B cell (primary cell): ENCODE measurements at regions not wholly inside any gene's neighbourhood (a gene's known extent, or its start where the extent isn't known, plus 50 kb on each side); places are given as distances from the start of the nearest gene placed in this dataset.
"Not testable (repeated sequence)": the region's sequence is repeated elsewhere in the genome, so short reads cannot be mapped to it uniquely, and the experiment has no call there.

Experiments used
- ATAC-seq: fragments of 200-7000 bp; cut with Tn5 transposase; one replicate; pipeline ENCODE4 v1.10.0; 2021; ENCODE audit warnings: low read depth, mild to moderate bottlenecking, moderate number of reproducible peaks, moderate library complexity
- CTCF ChIA-PET: fragments of 350-600 bp; sonication (Branson Sonifier 250); formaldehyde crosslinking; loops from one replicate; lab custom pipeline; 2021; ENCODE audit warnings: antibody characterized with exemption, inconsistent platforms; lab: Charles Lee
- POLR2A ChIA-PET: fragments of 350-600 bp; sonication (Branson Sonifier 250); formaldehyde crosslinking; loops from one replicate; lab custom pipeline; 2021; ENCODE audit warnings: antibody characterized with exemption; lab: Charles Lee
- DNase-seq: peaks from one replicate; pipeline ENCODE4 v3.0.0; 2013
- H2AFZ ChIP-seq: 2 replicates; pipeline ENCODE4 v1.6.1; 2012; ENCODE audit warnings: mild to moderate bottlenecking, low read depth, low read length; ENCODE audit not compliant: insufficient read depth, poor library complexity, severe bottlenecking
- H3K27ac ChIP-seq, 2 donors: 1 replicate in 1 of 2; 2 replicates in 1 of 2; pipeline ENCODE4 v1.5.1; 2012 to 2013; ENCODE audit warnings: low read length in 2 of 2, mild to moderate bottlenecking in 2 of 2, moderate library complexity in 1 of 2
- H3K27me3 ChIP-seq, 4 experiments: fragments of 200-600 bp in 1 of 4; sonication (generic) in 1 of 4; replicated peaks in 1 of 4; 1 replicate in 2 of 4; 2 replicates in 2 of 4; pipeline versions ENCODE4 v1.6.1 to v1.7.0; 2013 to 2016; ENCODE audit warnings: low read length in 3 of 4, mild to moderate bottlenecking in 2 of 4, mixed read lengths in 1 of 4, moderate library complexity in 1 of 4; ENCODE audit not compliant: insufficient read depth in 4 of 4, control insufficient read depth in 3 of 4; ENCODE audit errors: control extremely low read depth in 1 of 4
- H3K36me3 ChIP-seq, 2 experiments: replicated peaks in 1 of 2; 1 replicate in 1 of 2; 2 replicates in 1 of 2; pipeline versions ENCODE4 v1.6.1 to v1.7.1; 2013; ENCODE audit warnings: low read length in 1 of 2; ENCODE audit not compliant: insufficient read depth in 2 of 2, control insufficient read depth in 1 of 2; ENCODE audit errors: control extremely low read depth in 1 of 2, extremely low read depth in 1 of 2
- H3K4me1 ChIP-seq, 2 donors: fragments of 200-600 bp in 1 of 2; sonication (generic) in 1 of 2; 1 replicate in 1 of 2; 2 replicates in 1 of 2; pipeline versions ENCODE4 v1.5.1 to v1.6.1; 2013 to 2017; ENCODE audit warnings: low read length in 2 of 2; ENCODE audit not compliant: control insufficient read depth in 2 of 2, insufficient read depth in 2 of 2
- H3K4me2 ChIP-seq: replicated peaks from 2 replicates; pipeline ENCODE3; 2012; ENCODE audit warnings: mild to moderate bottlenecking, low read depth, low read length; ENCODE audit not compliant: poor library complexity, severe bottlenecking
- H3K4me3 ChIP-seq, 5 experiments: fragments of 200-600 bp in 1 of 5; sonication (generic) in 1 of 5; 1 replicate in 3 of 5; 2 replicates in 2 of 5; pipeline versions ENCODE4 v1.5.1 to v1.7.0; 2011 to 2016; ENCODE audit warnings: low read length in 4 of 5, mild to moderate bottlenecking in 4 of 5, low read depth in 2 of 5, control low read depth in 1 of 5, moderate library complexity in 1 of 5; ENCODE audit not compliant: insufficient read depth in 1 of 5; ENCODE audit errors: control extremely low read depth in 1 of 5, extremely low read depth in 1 of 5
- H3K79me2 ChIP-seq: fragments of 200-600 bp; sonication (generic); one replicate; pipeline ENCODE4 v1.6.0; 2016; ENCODE audit warnings: low read length; ENCODE audit not compliant: control insufficient read depth, insufficient read depth
- H3K9ac ChIP-seq: fragments of 200-600 bp; sonication (generic); 2 replicates; pipeline ENCODE4 v1.6.1; 2017; ENCODE audit warnings: mild to moderate bottlenecking, low read length, moderate library complexity
- H3K9me3 ChIP-seq, 3 donors: one replicate each; pipeline versions ENCODE4 v1.6.1 to v1.7.1; 2013; ENCODE audit warnings: low read length in 2 of 3; ENCODE audit not compliant: control insufficient read depth in 2 of 3, insufficient read depth in 1 of 3; ENCODE audit errors: control extremely low read depth in 1 of 3
- H4K20me1 ChIP-seq: 2 replicates; pipeline ENCODE4 v1.6.0; 2012; ENCODE audit warnings: mild to moderate bottlenecking, low read length; ENCODE audit not compliant: insufficient read depth, control insufficient read depth, poor library complexity, severe bottlenecking
- H3K27ac Mint-ChIP-seq: one replicate; pipeline ENCODE4 v1.8.0; 2021; ENCODE audit warnings: mixed read lengths
- H3K27me3 Mint-ChIP-seq: one replicate; pipeline ENCODE4 v1.8.0; 2021; ENCODE audit warnings: mixed read lengths
- H3K4me1 Mint-ChIP-seq: one replicate; pipeline ENCODE4 v1.8.0; 2021; ENCODE audit warnings: mixed read lengths
- H3K4me3 Mint-ChIP-seq: one replicate; pipeline ENCODE4 v1.8.0; 2021; ENCODE audit warnings: mixed read lengths
- H3K9me3 Mint-ChIP-seq: one replicate; pipeline ENCODE4 v1.8.0; 2022; ENCODE audit warnings: mixed read lengths; ENCODE audit not compliant: insufficient read depth
- EZH2 ChIP-seq: IDR thresholded peaks from 2 replicates; pipeline ENCODE4 v1.6.1; 2012; ENCODE audit warnings: borderline replicate concordance, low read depth, mild to moderate bottlenecking, moderate library complexity, low read length; ENCODE audit not compliant: insufficient read depth, poor library complexity, severe bottlenecking
- WGBS: methylation state at CpG from one replicate; pipeline ENCODE4 v1.1.5; 2013; ENCODE audit warnings: missing lambda C conversion rate; ENCODE audit not compliant: insufficient coverage; 5-methylcytosine and 5-hydroxymethylcytosine counted together
- intact Hi-C: fragments of 100-400 bp; cut with micrococcal nuclease; formaldehyde crosslinking; loops from one replicate; pipeline ENCODE4 v1.10.0; 2022
- TF ChIP-seq, protein P1 (sequence below): fragments of 200-600 bp; IDR thresholded peaks from one replicate; pipeline ENCODE4 v1.8.0; 2022; ENCODE audit warnings: antibody characterized with exemption, mild to moderate bottlenecking

GRCh38 chr6:164078532-164079274, 664.2 kb downstream of the QKI start:
- Histone ChIP-seq H3K4me3 (no peak overlapping the region), H3K4me2 (no peak overlapping the region), H3K27ac (no peak overlapping the region), H3K79me2 (no peaks in the 10 kb centered on the region), H3K9ac (no peak overlapping the region), H3K4me1 (no peaks in the 10 kb centered on the region), H3K9me3 (peaks cover 0 to 13% (median 0%) of the 10 kb centered on the region in 3 donors), H3K36me3 (no peaks in the 10 kb centered on the region), H3K27me3 (peaks cover 0 to 3% (median 0%) of the 10 kb centered on the region in 4 experiments), H4K20me1 (no peaks in the 10 kb centered on the region), H2AFZ (no peak overlapping the region)
- no peak overlapping the region for H3K4me3 Mint-ChIP-seq
- H3K27me3 Mint-ChIP-seq = no peaks in the 10 kb centered on the region
- no peaks in the 10 kb centered on the region for H3K4me1 Mint-ChIP-seq
- ATAC-seq (no peak), DNase-seq (no peak)
- no peaks in the 10 kb centered on the region for H3K9me3 Mint-ChIP-seq
- no peak overlapping the region for H3K27ac Mint-ChIP-seq
- CTCF ChIA-PET = no interaction called here
- whole genome bisulfite sequencing = 88% methylated on average over 8 of the region's 10 CpGs
- TF ChIP-seq, protein P1, sequence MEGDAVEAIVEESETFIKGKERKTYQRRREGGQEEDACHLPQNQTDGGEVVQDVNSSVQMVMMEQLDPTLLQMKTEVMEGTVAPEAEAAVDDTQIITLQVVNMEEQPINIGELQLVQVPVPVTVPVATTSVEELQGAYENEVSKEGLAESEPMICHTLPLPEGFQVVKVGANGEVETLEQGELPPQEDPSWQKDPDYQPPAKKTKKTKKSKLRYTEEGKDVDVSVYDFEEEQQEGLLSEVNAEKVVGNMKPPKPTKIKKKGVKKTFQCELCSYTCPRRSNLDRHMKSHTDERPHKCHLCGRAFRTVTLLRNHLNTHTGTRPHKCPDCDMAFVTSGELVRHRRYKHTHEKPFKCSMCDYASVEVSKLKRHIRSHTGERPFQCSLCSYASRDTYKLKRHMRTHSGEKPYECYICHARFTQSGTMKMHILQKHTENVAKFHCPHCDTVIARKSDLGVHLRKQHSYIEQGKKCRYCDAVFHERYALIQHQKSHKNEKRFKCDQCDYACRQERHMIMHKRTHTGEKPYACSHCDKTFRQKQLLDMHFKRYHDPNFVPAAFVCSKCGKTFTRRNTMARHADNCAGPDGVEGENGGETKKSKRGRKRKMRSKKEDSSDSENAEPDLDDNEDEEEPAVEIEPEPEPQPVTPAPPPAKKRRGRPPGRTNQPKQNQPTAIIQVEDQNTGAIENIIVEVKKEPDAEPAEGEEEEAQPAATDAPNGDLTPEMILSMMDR = no peak
- TF ChIP-seq EZH2 = no peak
- intact Hi-C loops = no loop called here
- POLR2A ChIA-PET = no interaction called here

GRCh38 chr6:164076818-164077532, 662.5 kb downstream of the QKI start:
- H3K27ac Mint-ChIP-seq, POLR2A ChIA-PET, H3K4me2 ChIP-seq, DNase-seq, H3K9ac ChIP-seq, H3K27me3 Mint-ChIP-seq, H3K9me3 Mint-ChIP-seq, H3K79me2 ChIP-seq, CTCF ChIA-PET, intact Hi-C loops, ATAC-seq, H4K20me1 ChIP-seq, H3K4me3 Mint-ChIP-seq, H3K4me1 ChIP-seq, H3K27ac ChIP-seq, H3K4me3 ChIP-seq, H2AFZ ChIP-seq, H3K36me3 ChIP-seq, H3K4me1 Mint-ChIP-seq, H3K27me3 ChIP-seq: not testable (repeated sequence)
- WGBS = 100% methylated on average over 1 of the region's 3 CpGs
- H3K9me3 ChIP-seq = peaks cover 0 to 13% (median 2%) of the 10 kb centered on the region in 3 donors
